HCT116 (cell line): ENCODE measurements at regions not wholly inside any gene's neighbourhood (a gene's known extent, or its start where the extent isn't known, plus 50 kb on each side); places are given as distances from the start of the nearest gene placed in this dataset.

ENCODE experiments used
- ATAC-seq: fragments of 200-7000 bp; cut with Tn5 transposase; 2 replicates; pipeline ENCODE4 v1.9.1; 2020; ENCODE audit warnings: mild to moderate bottlenecking, moderate library complexity
- BruUV-seq: library from RNA; stranded (reverse); fragments of 400-500 nt; replicated peaks from 2 replicates; lab custom pipeline; 2021; lab: Mats Ljungman, UMichigan
- CTCF ChIA-PET: fragments of 300-600 bp; sonication (Branson Sonifier 250); formaldehyde crosslinking; loops from one replicate; lab custom pipeline; 2021; ENCODE audit warnings: antibody characterized with exemption; lab: Charles Lee
- POLR2A ChIA-PET: fragments of 300-600, 350-600 bp; sonication (Branson Sonifier 250); formaldehyde crosslinking; loops from one replicate; lab custom pipeline; 2021; ENCODE audit warnings: antibody characterized with exemption; lab: Charles Lee
- RAD21 ChIA-PET, 2 experiments: fragments of 300-600 bp; sonication (Branson Sonifier 250); formaldehyde crosslinking; loops; one replicate each; lab custom pipeline; 2023; ENCODE audit warnings: low total read pairs in 2 of 2; ENCODE audit not compliant: uncharacterized antibody in 2 of 2, unreplicated experiment in 2 of 2, low non-redundant PET in 1 of 2; lab: Charles Lee
- DNase-seq: peaks from one replicate; pipeline ENCODE4 v3.0.0-alpha.2; 2010; ENCODE audit warnings: low read depth, low spot score
- H2AFZ ChIP-seq: fragments of 200-600 bp; shearing (Covaris generic), sonication (generic); 2 replicates; pipeline ENCODE4 v1.6.1; 2017; ENCODE audit warnings: low read depth, mixed run types, mixed read lengths, antibody characterized with exemption, low read length; ENCODE audit not compliant: poor library complexity, severe bottlenecking
- H3K27ac ChIP-seq: 2 replicates; pipeline ENCODE4 v1.5.1; 2012; ENCODE audit warnings: low read depth, low read length
- H3K27me3 ChIP-seq: fragments of 200-600 bp; sonication (generic); 2 replicates; pipeline ENCODE4 v1.6.1; 2016; ENCODE audit warnings: mixed run types, low read length, mixed read lengths; ENCODE audit not compliant: insufficient read depth
- H3K36me3 ChIP-seq, 2 experiments: fragments of 200-500 bp in 1 of 2; fragments of 200-600 bp in 1 of 2; sonication (Bioruptor generic) in 1 of 2; sonication (generic) in 1 of 2; 2 replicates each; pipeline versions ENCODE4 v1.5.1 to v1.6.1; 2014 to 2016; ENCODE audit warnings: low read length in 2 of 2, inconsistent platforms in 1 of 2, mixed read lengths in 1 of 2, mixed run types in 1 of 2; ENCODE audit not compliant: insufficient read depth in 2 of 2, control insufficient read depth in 1 of 2
- H3K4me1 ChIP-seq, 2 experiments: fragments of 200-600 bp in 1 of 2; sonication (generic) in 1 of 2; 2 replicates each; pipeline versions ENCODE4 v1.5.1 to v1.6.1; 2012 to 2017; ENCODE audit warnings: low read length in 2 of 2, inconsistent platforms in 1 of 2, mild to moderate bottlenecking in 1 of 2, mixed read lengths in 1 of 2, mixed run types in 1 of 2, moderate library complexity in 1 of 2; ENCODE audit not compliant: insufficient read depth in 2 of 2, control insufficient read depth in 1 of 2
- H3K4me2 ChIP-seq: fragments of 200-600 bp; sonication (generic); 2 replicates; pipeline ENCODE4 v1.6.1; 2017; ENCODE audit warnings: mixed run types, low read length, mixed read lengths
- H3K4me3 ChIP-seq, 2 experiments: fragments of 200-600 bp in 1 of 2; sonication (generic) in 1 of 2; replicated peaks in 1 of 2; 2 replicates each; pipeline ENCODE4 v1.5.1; 2011 to 2016; ENCODE audit warnings: low read length in 2 of 2, control low read depth in 1 of 2, low read depth in 1 of 2, mild to moderate bottlenecking in 1 of 2, mixed read lengths in 1 of 2, mixed run types in 1 of 2
- H3K79me2 ChIP-seq: fragments of 200-600 bp; sonication (generic); 2 replicates; pipeline ENCODE4 v1.6.1; 2017; ENCODE audit warnings: mild to moderate bottlenecking, mixed run types, low read length, moderate library complexity, mixed read lengths; ENCODE audit not compliant: insufficient read depth
- H3K9ac ChIP-seq: fragments of 200-600 bp; sonication (generic); 2 replicates; pipeline ENCODE4 v1.6.1; 2016; ENCODE audit warnings: low read length, mixed read lengths
- H3K9me2 ChIP-seq: fragments of 200-600 bp; sonication (generic), shearing (Covaris generic); 2 replicates; pipeline ENCODE4 v1.6.1; 2017; ENCODE audit warnings: mixed run types, mild to moderate bottlenecking, moderate library complexity; ENCODE audit not compliant: insufficient read depth
- H3K9me3 ChIP-seq, 2 experiments: fragments of 200-500 bp in 1 of 2; fragments of 200-600 bp in 1 of 2; sonication (Bioruptor generic) in 1 of 2; sonication (generic) in 1 of 2; 2 replicates each; pipeline ENCODE4 v1.6.1; 2014 to 2017; ENCODE audit warnings: low read length in 2 of 2, mixed read lengths in 2 of 2, inconsistent platforms in 1 of 2, low read depth in 1 of 2, mild to moderate bottlenecking in 1 of 2, mixed run types in 1 of 2, moderate library complexity in 1 of 2; ENCODE audit not compliant: control insufficient read depth in 1 of 2, insufficient read depth in 1 of 2
- H4K20me1 ChIP-seq: fragments of 200-600 bp; sonication (generic), shearing (Covaris generic); 2 replicates; pipeline ENCODE4 v1.6.1; 2017; ENCODE audit warnings: mixed run types, mild to moderate bottlenecking, moderate library complexity; ENCODE audit not compliant: insufficient read depth
- ATF3 ChIP-seq: IDR thresholded peaks from 2 replicates; pipeline ENCODE4 v1.6.1; 2012
- CEBPB ChIP-seq: IDR thresholded peaks from 2 replicates; pipeline ENCODE4 v1.6.1; 2012; ENCODE audit warnings: low read depth
- ELF1 ChIP-seq: IDR thresholded peaks from 2 replicates; pipeline ENCODE4 v1.6.1; 2012; ENCODE audit warnings: low read depth, borderline replicate concordance
- EZH2phosphoT487 ChIP-seq: fragments of 200-600 bp; IDR thresholded peaks from 2 replicates; pipeline ENCODE4 v1.6.1; 2018; ENCODE audit warnings: antibody characterized with exemption, borderline replicate concordance
- MAX ChIP-seq: IDR thresholded peaks from 2 replicates; pipeline ENCODE4 v1.6.1; 2012
- POLR2AphosphoS5 ChIP-seq: IDR thresholded peaks from 2 replicates; pipeline ENCODE4 v1.6.1; 2011; ENCODE audit warnings: mild to moderate bottlenecking, low read depth, low read length, moderate library complexity
- RAD21 ChIP-seq: IDR thresholded peaks from 2 replicates; pipeline ENCODE4 v1.6.1; 2012; ENCODE audit warnings: low read depth, mild to moderate bottlenecking
- REST ChIP-seq: IDR thresholded peaks from 2 replicates; pipeline ENCODE4 v1.6.1; 2012; ENCODE audit warnings: low read depth
- TCF7L2 ChIP-seq: IDR thresholded peaks from 2 replicates; pipeline ENCODE4 v1.7.0; 2011; ENCODE audit warnings: borderline replicate concordance, inconsistent platforms; ENCODE audit not compliant: insufficient read depth, insufficient read length; ENCODE audit errors: extremely low read depth
- YY1 ChIP-seq: IDR thresholded peaks from 2 replicates; pipeline ENCODE4 v1.6.1; 2011; ENCODE audit warnings: low read length, low read depth, moderate library complexity, mild to moderate bottlenecking; ENCODE audit not compliant: insufficient replicate concordance; ENCODE audit errors: extremely low read depth
- ZBTB33 ChIP-seq: IDR thresholded peaks from 2 replicates; pipeline ENCODE4 v1.6.1; 2011; ENCODE audit warnings: mild to moderate bottlenecking, low read length, moderate library complexity; ENCODE audit not compliant: insufficient replicate concordance; ENCODE audit errors: extremely low read depth
- ZNF274 ChIP-seq: fragments of 200-500 bp; sonication (Bioruptor generic); IDR thresholded peaks from 2 replicates; pipeline ENCODE4 v1.6.1; 2014; ENCODE audit warnings: mild to moderate bottlenecking, low read depth, low read length, inconsistent platforms
- intact Hi-C: fragments of 100-400 bp; cut with micrococcal nuclease; formaldehyde crosslinking; loops from 2 replicates; pipeline ENCODE4 v1.10.0; 2022

GRCh38 chr2:200219309-200220113, 87.0 kb upstream of the SPATS2L start (continued):
- TF ChIP-seq REST: no peak
- no peak for TF ChIP-seq CEBPB
- TF ChIP-seq POLR2AphosphoS5: no peak
- TF ChIP-seq MAX: no peak
- TF ChIP-seq ATF3: no peak

- Histone ChIP-seq H3K9me3 (no peaks in the 10 kb centered on the region), H3K79me2 (no peaks in the 10 kb centered on the region), H3K9ac (no peak overlapping the region), H4K20me1 (no peaks in the 10 kb centered on the region), H3K4me3 (no peak overlapping the region), H3K36me3 (no peaks in the 10 kb centered on the region), H3K27me3 (no peaks in the 10 kb centered on the region), H3K9me2 (no peaks in the 10 kb centered on the region), H3K27ac (no peak overlapping the region), H3K4me1 (no peaks in the 10 kb centered on the region), H2AFZ (no peak overlapping the region), H3K4me2 (no peak overlapping the region)
- RAD21 ChIA-PET: no interaction called here
- intact Hi-C loops: no loop called here
- ATAC-seq: no peak
- CTCF ChIA-PET: no interaction called here
- no TSS peak for BruUV-seq
- no peak for TF ChIP-seq RAD21
- no peak for TF ChIP-seq YY1
- no peak for TF ChIP-seq REST
- no peak for TF ChIP-seq ZBTB33
- no peak for TF ChIP-seq EZH2phosphoT487
- no peak for TF ChIP-seq ZNF274
- TF ChIP-seq TCF7L2: no peak
- no peak for TF ChIP-seq ELF1
- POLR2A ChIA-PET: no interaction called here
- DNase-seq: no peak
Observed at GRCh38 chr2:200220251-200220650, 86.2 kb upstream of the SPATS2L start.
